HUES48 (cell line): ENCODE measurements at regions not wholly inside any gene's neighbourhood (a gene's known extent, or its start where the extent isn't known, plus 50 kb on each side); places are given as distances from the start of the nearest gene placed in this dataset.

ENCODE experiments used
- H3K27ac ChIP-seq: one replicate; pipeline ENCODE4 v1.7.0; 2013; ENCODE audit warnings: low read depth, low read length, inconsistent platforms
- H3K27me3 ChIP-seq: 2 replicates; pipeline ENCODE4 v1.6.1; 2013; ENCODE audit warnings: mild to moderate bottlenecking, low read length; ENCODE audit not compliant: control insufficient read depth, insufficient read depth
- H3K36me3 ChIP-seq: 2 replicates; pipeline ENCODE4 v1.6.1; 2013; ENCODE audit warnings: low read length; ENCODE audit not compliant: control insufficient read depth, insufficient read depth
- H3K4me1 ChIP-seq: 2 replicates; pipeline ENCODE4 v1.6.1; 2013; ENCODE audit warnings: mild to moderate bottlenecking, low read length; ENCODE audit not compliant: control insufficient read depth, insufficient read depth
- H3K4me3 ChIP-seq: 2 replicates; pipeline ENCODE4 v1.5.1; 2013; ENCODE audit warnings: mild to moderate bottlenecking, low read depth, low read length
- H3K9ac ChIP-seq: 2 replicates; pipeline ENCODE4 v1.6.1; 2013; ENCODE audit warnings: mild to moderate bottlenecking, low read depth, low read length, moderate library complexity
- H3K9me3 ChIP-seq: 2 replicates; pipeline ENCODE4 v1.6.1; 2013; ENCODE audit warnings: low read length; ENCODE audit not compliant: control insufficient read depth, insufficient read depth

DNA sequence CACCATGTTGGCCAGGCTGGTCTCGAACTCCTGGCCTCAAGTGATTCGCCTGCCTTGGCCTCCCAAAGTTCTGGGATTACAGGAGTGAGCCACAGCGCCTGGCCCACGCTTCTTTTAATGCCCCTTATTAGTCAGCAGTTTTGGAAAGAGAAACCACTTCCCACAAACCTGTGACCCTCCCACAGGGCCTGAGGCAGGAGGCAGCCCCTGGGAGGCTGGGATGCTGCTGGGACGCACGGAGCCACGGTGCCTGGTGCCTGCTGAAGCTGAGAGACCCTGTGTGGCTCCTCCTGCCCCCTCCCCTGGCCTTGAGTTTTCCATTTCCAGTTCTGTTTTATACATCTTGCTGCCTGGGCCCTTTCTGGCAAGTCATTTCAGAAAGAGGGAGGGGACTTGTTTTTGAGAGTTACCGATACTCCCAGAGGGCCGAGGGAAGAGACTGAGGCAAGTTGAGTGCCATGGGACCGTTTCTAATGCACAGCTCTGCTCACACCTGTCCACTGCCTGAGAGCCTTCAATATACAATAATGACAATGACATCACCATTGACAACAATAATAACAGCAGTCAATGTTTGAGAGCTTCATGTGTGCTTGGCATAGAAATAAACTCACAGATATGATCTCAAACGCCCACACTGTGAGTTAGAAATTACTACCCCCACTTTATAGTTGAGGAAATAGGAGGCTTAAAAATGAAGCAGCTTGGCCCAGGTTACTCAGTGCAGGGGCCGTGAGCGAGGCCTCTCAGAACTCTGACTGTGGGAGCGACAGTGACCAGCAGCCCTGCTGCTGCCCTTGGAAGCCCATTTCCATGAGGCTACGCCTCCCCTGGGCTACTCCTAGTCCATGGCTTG lies 78.1 kb upstream of the YWHAQ start:
- Histone ChIP-seq H3K4me3 (no peak overlapping the region), H3K4me1 (no peaks in the 10 kb centered on the region), H3K9me3 (no peaks in the 10 kb centered on the region), H3K36me3 (no peaks in the 10 kb centered on the region), H3K27ac (no peak overlapping the region), H3K9ac (no peak overlapping the region), H3K27me3 (no peaks in the 10 kb centered on the region)

DNA sequence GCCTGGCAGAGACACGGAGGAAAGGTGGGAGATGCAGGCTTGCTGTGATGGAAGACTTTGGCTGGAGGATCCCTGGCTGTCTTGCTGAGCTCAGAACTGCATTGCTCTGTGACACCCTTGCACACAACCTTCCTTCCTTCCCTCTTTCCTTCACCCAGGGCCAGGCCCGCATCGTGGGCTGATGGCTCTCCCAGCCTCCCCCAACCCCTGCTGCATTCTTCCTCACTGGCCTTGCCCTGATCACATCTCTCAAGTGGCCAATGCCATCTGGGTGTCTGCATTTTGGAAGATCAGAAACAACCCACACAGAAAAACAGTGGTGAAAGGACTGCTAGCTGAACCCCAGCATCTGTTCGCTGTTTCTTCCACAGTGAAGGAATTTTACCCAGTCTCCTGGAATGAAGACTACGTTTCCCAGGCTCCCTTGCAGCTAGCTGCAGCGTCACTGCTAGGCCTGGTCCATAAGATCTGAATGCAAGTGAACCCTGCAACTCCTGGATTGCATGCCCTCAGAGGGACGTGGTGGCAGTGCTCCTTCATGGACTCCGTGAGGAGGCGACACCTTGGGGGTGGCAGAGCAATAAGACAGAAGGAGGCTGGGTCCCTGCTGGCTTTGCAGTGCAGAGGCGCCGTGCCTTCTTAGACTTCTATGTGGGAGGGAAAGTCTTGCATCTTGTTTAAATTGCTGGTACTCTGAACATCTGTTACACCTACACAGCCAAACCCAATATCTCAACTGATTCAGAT lies 78.9 kb upstream of the YWHAQ start:
- Histone ChIP-seq H3K36me3 (no peaks in the 10 kb centered on the region), H3K27ac (no peak overlapping the region), H3K27me3 (no peaks in the 10 kb centered on the region), H3K4me3 (no peak overlapping the region), H3K9ac (no peak overlapping the region), H3K4me1 (no peaks in the 10 kb centered on the region), H3K9me3 (no peaks in the 10 kb centered on the region)

DNA sequence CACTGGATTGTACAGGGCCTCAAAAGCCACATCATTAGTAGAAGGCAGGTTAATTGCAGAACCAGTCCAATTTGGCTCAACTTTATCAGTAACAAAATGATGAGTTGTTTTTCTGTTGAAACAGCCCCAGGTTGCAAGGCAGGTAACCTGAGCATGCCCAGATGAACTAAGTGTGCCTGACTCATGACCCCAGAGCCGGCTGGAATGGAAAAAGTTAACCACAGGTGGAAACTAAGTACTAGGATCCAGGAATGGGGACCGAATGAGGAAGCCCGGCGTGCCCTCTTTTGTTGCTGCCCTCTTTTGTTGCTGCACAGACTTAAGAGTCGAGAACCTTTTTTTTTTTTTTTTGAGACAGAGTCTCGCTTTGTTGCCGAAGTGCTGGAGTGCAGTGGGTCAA lies 79.5 kb upstream of the YWHAQ start:
- no peaks in the 10 kb centered on the region for H3K9me3 ChIP-seq
- no peaks in the 10 kb centered on the region for H3K36me3 ChIP-seq
- H3K4me3 ChIP-seq, result no peak overlapping the region
- no peak overlapping the region for H3K9ac ChIP-seq
- H3K27me3 ChIP-seq, result no peaks in the 10 kb centered on the region
- no peaks in the 10 kb centered on the region for H3K4me1 ChIP-seq
- H3K27ac ChIP-seq, result no peak overlapping the region

DNA sequence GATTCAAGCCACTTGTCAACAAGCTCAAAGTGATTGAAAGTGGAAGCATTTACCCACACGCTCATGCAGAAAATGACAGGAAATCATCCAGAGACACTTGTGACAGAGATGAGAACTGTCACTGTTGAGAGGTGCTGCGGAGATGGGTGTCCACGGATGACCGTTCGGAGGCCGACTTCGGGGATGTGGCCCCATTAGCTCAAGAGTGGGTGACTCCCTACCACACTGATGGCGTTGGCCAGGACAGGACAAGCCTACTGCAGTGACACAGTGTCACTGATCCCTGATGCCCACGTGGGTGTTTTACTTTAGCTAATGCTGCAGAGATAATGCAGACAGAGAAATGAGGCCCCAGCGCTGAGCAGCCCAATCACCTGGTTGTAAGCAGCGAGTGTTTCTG lies 81.5 kb upstream of the YWHAQ start:
- Histone ChIP-seq H3K27me3 (no peaks in the 10 kb centered on the region), H3K9ac (no peak overlapping the region), H3K4me1 (no peaks in the 10 kb centered on the region), H3K4me3 (no peak overlapping the region), H3K36me3 (no peaks in the 10 kb centered on the region), H3K9me3 (no peaks in the 10 kb centered on the region), H3K27ac (no peak overlapping the region)

DNA sequence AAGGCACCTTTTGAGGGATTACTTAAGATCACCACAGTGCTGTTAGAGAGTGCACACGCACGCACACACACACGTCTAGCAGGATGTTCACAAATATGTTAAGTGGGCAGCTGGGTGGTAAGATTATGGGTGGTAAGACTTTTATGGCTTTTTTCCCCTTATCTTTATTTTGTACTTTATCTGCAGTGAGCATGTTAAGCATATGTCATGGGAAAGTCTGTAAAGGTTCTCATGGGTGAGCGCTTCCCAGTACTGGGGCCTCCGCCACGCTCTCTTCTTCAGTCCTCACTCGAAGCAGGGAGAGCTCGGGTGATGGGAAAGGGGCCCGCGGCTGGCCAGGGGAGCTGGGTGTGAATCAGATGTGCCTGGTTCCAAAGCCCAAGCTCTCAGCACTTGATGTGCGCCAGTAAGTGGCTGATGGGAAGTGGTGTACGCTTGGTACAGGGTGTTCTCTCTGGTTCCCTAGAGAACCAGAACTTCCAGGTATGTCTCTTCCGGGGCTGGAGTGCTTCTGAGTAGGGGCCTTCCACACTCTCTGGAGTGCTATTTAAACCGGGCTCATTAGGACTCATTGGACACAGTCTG lies 83.9 kb upstream of the YWHAQ start:
- no peak overlapping the region for H3K4me3 ChIP-seq
- no peak overlapping the region for H3K27ac ChIP-seq
- H3K9me3 ChIP-seq, result no peaks in the 10 kb centered on the region
- no peaks in the 10 kb centered on the region for H3K4me1 ChIP-seq
- no peak overlapping the region for H3K9ac ChIP-seq
- H3K27me3 ChIP-seq, result no peaks in the 10 kb centered on the region
- H3K36me3 ChIP-seq, result no peaks in the 10 kb centered on the region

DNA sequence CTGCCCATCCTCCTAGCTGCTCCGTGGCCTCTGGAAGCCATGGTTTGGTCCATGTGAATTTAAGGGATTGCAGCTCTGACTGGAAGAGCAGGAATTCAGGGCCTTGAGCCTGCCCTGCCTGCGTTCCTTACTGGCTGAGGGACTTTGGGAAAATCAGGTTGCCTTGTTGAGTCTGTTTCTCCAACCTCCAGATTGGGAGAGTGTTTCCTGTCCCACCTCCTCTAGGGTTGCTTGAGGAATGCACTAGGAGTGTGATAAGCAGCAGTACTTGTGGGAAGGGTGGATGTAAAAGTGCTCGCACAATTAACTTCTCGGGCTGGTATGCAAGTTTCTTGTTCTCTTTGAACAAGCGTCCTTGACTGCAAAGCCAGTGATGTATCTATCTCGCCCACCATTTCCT lies 84.4 kb upstream of the YWHAQ start:
- no peaks in the 10 kb centered on the region for H3K27me3 ChIP-seq
- H3K27ac ChIP-seq, result no peak overlapping the region
- H3K4me3 ChIP-seq, result no peak overlapping the region

DNA sequence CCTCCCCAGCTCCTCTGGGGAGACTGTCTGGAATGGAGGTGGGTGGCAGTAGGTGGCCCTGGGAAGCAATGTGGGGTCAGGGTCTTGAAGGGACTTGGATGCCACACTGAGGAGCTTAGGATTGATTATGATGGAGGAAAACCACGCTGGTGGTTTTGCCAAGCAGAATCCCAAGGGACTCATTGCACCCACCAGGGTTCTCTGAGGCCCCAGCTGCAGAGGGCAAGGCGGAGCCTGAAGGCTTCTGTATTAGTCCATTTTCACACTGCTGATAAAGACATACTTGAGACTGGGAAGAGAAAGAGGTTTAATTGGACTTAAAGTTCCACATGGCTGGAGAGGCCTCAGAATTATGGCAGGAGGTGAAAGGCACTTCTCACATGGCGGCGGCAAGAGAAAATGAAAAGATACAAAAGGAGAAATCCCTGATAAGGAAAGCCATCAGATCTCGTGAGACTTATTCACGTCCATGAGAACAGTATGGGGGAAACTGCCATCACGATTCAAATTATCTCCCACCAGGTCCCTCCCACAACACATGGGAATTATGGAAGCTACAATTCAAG lies 87.2 kb upstream of the YWHAQ start:
- Histone ChIP-seq H3K36me3 (no peaks in the 10 kb centered on the region), H3K9ac (no peak overlapping the region), H3K27ac (no peak overlapping the region), H3K4me1 (no peaks in the 10 kb centered on the region), H3K4me3 (no peak overlapping the region), H3K9me3 (no peaks in the 10 kb centered on the region), H3K27me3 (no peaks in the 10 kb centered on the region)

More for the DNA sequence above, 84.4 kb upstream of the YWHAQ start:
- Histone ChIP-seq H3K4me1 (no peaks in the 10 kb centered on the region), H3K9ac (no peak overlapping the region), H3K9me3 (no peaks in the 10 kb centered on the region), H3K36me3 (no peaks in the 10 kb centered on the region)

DNA sequence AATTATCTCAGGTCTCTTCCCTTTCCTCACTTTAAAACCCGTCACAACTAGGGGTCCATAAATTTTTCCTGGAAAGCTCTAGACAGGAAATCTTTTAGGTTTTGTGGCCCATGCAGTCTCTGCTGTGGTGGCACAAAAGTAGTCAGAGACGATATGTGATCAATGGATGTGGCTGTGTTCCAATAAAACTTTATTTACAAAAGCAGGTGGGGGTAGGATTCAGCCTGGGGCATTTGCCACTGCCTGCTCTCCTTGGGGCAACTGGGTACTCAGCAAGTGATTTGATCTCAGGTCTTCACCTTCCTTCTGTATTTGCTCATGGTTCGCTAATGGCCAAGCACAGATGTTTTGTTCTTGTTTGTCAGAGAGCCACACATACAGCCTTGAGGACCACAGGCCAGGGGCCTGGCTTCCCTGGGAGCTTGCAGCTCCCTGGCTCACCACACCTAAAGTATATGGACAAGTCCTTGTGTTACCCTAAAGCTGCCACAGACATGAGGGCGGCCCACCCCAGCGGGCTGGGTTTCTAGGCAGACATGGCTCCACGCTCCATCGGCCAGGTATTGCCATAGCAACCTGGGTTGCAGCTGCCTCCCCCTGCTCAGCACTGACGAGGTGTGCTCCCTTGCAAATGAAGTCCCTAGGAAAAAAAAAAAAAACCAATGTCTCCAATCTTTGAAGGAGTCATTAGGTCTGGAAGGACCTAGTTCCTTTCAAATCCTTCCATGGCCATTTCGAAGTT lies 89.7 kb upstream of the YWHAQ start:
- Histone ChIP-seq H3K9me3 (no peaks in the 10 kb centered on the region), H3K9ac (no peak overlapping the region), H3K27ac (no peak overlapping the region), H3K36me3 (no peaks in the 10 kb centered on the region), H3K4me1 (no peaks in the 10 kb centered on the region), H3K4me3 (no peak overlapping the region), H3K27me3 (no peaks in the 10 kb centered on the region)

DNA sequence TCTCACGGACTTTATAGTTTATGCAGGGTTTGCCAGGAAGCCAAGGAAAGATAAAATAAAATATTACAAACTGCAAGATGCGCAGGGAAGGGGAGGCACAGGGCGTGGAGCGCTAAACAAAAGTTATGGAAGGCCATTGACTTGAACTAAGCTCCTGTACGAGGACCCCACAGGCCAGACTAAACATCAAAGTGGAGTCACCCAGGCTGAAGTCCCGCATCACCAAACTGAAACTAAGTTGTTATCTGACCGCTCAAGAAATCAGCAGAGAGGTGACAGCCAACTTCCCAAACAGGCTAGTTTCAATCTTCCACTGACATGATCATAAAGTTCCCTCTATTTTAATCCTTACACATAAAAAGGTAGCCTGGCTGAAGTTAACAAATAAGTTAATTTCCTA lies 90.5 kb upstream of the YWHAQ start:
- Histone ChIP-seq H3K9ac (no peak overlapping the region), H3K27ac (no peak overlapping the region), H3K9me3 (no peaks in the 10 kb centered on the region)

DNA sequence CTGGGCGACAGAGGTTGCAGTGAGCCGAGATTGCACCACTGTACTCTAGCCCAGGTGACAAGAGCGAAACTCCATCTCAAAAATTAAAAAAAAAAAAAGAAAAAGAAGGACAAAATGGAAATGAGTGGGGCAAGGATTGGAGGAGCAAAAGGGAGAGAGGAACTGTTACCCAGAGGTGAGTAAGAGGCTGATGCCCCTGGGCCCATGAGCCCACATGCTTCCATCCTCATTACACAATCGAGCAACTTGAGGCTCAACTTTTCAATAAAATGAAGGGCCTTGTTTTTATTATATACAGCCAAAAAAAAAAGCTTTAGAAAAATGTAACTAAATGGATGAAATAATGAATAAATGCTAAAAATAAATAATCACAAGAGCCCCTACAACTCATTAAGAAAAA lies 91.7 kb upstream of the YWHAQ start:
- Histone ChIP-seq H3K27me3 (no peaks in the 10 kb centered on the region), H3K9ac (no peak overlapping the region), H3K27ac (no peak overlapping the region), H3K36me3 (no peaks in the 10 kb centered on the region), H3K9me3 (no peaks in the 10 kb centered on the region), H3K4me1 (no peaks in the 10 kb centered on the region), H3K4me3 (no peak overlapping the region)

More for the DNA sequence above, 90.5 kb upstream of the YWHAQ start:
- Histone ChIP-seq H3K27me3 (no peaks in the 10 kb centered on the region), H3K36me3 (no peaks in the 10 kb centered on the region), H3K4me3 (no peak overlapping the region), H3K4me1 (no peaks in the 10 kb centered on the region)
